Embryonic facial prominence (tissue), 1 donor: ENCODE measurements at regions not wholly inside any gene's neighbourhood (a gene's known extent, or its start where the extent isn't known, plus 50 kb on each side); places are given as distances from the start of the nearest gene placed in this dataset.

Experiments
- DNase-seq: peaks from one replicate; pipeline ENCODE4 v3.0.0-alpha.2; 2016; ENCODE audit errors: extremely low spot score

- DNase-seq: no peak
These were observed 101.3 kb upstream of the CACNA2D3 start for GRCh38 chr3:54021071-54021470.

DNA sequence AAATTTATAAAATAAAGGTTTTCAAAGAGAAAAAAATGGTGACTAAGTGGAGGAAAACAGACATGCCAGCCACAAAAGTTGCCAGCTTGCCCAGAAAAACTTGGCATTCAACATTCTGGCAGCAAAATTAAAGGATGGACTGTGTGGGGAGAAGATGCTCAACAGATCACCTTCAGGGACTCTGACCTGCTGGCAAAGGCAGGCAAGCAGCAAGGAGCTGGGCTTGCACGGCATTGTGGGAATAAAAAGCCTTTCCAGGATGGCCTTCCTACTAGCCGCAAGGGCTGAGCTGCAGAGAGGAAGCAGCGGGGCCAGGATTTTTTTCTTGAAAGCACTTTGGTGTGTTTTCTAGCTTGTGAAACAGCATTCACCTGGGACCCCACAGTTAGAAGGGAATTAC is 101.9 kb upstream of the CACNA2D3 start:
- no peak for DNase-seq

DNA sequence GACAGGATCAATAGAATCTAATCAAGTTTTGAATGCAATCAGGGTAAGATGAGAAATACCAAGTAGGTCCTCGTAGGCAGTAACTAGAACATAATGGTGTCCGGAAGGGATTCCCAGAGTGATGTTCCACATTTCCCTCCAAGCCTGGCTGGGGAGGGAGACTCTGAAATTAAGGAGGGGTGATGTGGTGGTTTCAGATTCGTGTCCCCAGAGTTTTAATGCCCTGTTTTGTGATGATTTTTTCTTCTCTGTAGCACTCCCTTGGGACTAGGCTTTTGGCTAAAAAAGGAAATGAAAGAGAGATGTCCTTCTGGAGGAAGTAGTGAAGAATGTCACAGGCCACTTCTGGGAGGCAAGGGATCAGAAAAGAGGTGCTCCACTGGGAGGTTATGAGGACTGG is 108.3 kb upstream of the CACNA2D3 start:
- DNase-seq: no peak

- DNase-seq: no peak
These were observed 113.6 kb upstream of the CACNA2D3 start for GRCh38 chr3:54008744-54009143.

DNA sequence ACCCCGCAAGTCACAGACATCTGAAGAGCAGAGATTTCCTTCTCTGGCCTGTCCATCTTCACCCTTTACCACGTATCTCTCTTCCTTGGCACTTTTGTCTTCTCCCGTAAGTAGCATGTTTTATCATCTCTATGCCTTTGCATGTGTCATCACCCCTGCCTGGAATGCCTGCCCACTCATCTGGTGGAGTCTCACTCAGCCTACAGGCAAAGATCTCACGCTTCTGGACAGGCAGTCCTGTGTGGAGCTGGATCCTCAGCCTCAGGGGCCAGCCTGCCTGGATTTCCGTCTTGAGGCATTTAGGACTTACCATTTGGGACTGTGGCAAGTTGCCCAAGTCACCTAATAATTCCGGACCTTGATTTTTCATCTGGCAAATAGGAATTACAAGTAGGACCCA is 114.3 kb upstream of the CACNA2D3 start:
- no peak for DNase-seq

- no peak for DNase-seq
These were observed 112.7 kb upstream of the SELENOK start for GRCh38 chr3:54004335-54004734.

GRCh38 chr3:54003136-54003535 is 111.5 kb upstream of the SELENOK start:
- DNase-seq: no peak

GRCh38 chr3:53999725-54000124 is 108.1 kb upstream of the SELENOK start:
- DNase-seq: no peak

DNA sequence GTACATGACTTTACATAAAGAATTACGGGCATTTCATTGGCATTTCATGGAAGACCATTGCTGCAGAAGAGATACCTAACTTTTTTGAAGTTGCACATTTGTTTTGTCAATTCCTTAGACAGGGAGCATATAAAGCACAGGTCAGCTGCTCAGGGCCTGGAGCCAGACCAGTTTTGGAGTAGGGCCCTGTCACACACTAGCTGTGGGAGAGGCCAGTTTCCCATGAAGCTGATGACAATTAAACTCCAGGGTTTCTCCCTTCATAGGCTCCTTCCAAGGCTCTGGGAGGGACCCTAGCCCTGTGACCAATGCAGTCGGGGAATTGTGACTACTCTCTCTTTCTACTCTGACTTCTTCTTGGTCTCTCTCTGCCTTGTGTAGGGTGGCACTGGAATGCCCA is 107.3 kb upstream of the SELENOK start:
- no peak for DNase-seq

GRCh38 chr3:53997476-53997875 is 105.8 kb upstream of the SELENOK start:
- no peak for DNase-seq

- no peak for DNase-seq
These were observed 104.6 kb upstream of the SELENOK start for GRCh38 chr3:53996141-53996874.

DNA sequence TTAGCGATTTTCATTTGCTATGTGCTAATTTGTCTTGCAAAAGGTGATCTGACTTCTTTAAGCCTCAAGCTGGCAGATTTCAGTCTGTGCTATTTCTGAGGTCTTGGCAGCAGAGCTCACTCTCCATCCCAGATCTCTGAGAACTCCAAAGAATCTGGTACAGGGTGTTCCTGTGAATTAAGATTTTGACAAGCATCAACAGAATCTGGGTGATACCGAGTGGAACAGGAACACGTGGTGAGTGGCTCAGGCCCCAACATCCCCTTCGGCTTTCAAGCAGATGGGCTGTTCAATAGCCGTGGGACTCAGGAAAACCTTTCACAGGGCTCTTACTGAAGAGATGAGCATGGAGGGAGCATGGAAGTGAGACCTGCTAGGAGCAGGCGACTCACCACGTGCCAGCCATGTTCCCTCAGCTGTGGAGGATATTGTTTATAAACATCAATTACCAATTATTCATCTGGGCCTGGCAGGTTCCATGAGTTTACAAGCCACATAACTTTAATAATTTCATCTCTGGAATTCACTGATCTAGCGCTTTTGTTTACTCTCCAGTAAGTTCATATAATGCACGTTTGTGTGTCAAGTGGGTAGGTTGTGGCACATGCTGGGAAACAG is 103.4 kb upstream of the SELENOK start:
- no peak for DNase-seq

- DNase-seq: no peak
These were observed 99.6 kb upstream of the SELENOK start for GRCh38 chr3:53991240-53991639.

GRCh38 chr3:53989946-53990345 is 98.3 kb upstream of the SELENOK start:
- DNase-seq: no peak

GRCh38 chr3:53989451-53989850 is 97.8 kb upstream of the SELENOK start:
- no peak for DNase-seq

DNA sequence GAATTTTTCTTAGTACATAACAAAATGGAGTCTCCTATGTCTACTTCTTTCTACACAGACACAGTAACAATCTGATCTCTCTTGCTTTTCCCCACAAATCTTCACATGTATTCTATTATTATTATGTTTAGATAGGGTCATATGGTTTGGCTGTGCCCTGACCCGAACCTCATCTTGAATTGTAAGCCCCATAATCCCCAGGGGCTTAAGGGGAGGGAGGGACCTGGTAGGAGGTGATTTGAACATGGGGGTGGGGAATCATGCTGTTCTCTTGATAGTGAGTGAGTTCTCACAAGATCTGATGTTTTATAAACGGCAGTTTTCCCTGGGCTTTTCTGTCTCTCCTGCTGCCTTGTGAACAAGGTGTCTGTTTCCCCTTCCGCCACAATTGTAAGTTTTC is 86.7 kb upstream of the SELENOK start:
- no peak for DNase-seq

DNA sequence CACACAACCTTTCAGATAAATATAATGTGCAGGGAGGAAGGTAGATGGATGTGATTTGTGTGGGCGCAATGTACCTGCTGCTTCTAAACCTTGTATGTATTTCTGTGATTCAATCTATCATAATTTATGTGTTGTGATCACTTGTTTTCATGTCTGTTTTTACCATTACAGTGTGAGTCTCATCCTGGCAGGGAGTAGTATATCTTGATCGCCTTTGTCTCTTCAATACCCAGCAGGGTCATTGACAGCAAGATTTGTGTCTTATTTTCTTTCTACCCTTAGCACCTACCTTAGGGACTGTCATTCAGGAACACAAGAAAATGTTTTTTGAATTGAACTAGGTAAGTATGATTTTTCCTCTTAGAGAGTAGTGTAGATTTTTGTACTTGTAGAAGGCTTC is 83.7 kb upstream of the SELENOK start:
- DNase-seq: no peak

- no peak for DNase-seq
These were observed 82.7 kb upstream of the SELENOK start for GRCh38 chr3:53974324-53974723.

GRCh38 chr3:53973905-53974304 is 82.2 kb upstream of the SELENOK start:
- DNase-seq: no peak

DNA sequence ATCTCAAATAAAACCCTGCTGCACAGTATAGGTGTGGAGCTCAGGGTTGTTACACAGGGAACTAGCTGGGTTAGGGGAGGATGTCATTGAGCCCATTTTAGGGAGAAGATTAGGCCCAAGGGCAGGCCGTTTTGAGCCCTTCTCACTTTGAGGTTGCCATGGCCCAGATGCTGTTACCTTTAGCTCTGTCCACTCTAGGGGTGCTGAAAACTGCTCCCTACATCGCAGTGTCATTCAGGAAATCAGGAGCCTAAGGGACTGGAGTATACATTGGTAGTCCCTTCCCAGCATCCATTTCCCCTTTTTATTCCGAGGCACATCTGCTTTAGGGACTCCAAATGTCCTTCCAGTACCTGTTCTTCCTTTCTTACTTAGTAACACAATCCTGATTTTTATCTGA is 79.0 kb upstream of the SELENOK start:
- DNase-seq: no peak

DNA sequence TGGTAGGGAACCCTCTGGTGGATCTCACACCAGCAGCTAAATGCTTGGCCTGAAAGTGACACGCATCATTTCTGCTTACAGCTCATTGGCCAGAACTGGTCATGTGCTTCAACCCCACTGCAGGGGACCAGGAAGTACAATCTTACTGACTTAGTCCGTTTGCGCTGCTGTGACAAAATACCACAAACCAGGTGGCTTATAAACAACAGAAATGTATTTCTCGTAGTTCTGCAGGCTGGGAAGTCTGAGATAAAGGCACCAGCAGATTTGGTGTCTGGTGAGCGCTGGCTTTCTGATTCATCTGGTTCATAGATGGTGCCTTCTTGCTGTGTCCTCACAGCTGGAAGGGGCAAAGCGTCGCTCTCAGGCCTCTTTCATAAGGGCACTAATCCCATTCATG is 77.4 kb upstream of the SELENOK start:
- DNase-seq: no peak

DNA sequence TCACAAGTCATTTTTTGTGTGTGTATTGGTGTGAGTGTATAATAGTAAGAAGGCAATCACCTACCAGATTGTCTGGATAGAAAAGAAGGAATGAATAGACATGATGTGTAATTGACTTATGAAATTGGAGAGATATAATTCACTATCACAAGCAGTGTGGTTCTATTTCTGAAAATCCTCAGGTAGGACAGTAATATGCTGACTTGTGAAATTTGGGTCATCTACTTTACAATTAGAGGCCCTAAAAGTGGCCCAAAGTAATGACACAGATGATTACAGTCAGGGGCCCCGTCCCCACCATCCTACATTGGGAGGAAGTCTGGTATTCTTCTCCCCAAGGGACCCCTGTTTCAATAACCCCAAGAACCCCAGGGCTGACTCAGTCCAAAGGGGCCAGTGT is 73.6 kb upstream of the SELENOK start:
- DNase-seq: no peak

DNA sequence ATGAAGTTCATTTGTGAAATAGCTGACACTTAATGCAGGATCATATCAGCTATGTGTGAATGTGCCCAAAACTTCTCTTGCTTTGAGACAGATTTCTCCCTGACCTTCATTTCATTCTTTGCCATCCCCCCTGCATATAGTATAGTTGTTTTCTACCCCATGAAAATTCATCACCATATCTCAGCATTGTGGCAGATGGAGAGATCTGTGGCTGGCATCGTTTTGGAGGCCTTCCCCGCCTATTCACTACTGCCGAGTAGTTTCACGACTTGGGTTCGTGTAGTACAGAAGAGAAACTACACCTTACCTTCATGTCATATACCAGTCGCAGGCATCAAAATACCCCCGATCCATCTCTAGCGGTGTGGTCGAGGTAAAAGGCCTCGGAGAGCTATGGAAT is 66.2 kb upstream of the SELENOK start:
- DNase-seq: no peak

DNA sequence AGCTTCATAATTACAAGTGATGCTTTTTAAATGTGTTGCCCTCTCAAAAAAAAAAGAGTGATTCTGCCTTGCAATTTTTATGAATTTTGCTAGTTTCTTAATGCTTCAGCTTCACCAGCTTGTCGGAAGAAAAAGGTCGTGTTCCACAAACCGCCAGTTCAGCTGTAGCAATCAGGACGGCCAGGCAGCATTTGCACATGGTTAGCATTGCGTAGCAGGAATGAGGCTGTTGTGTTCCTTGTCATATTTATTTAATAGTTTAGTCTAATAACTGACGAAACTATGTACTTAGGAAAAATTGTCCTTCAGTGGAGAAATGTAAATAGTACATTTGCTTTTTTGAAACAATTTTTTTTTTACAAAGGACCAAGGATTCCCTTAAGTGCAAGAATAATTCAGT is 64.9 kb upstream of the SELENOK start:
- no peak for DNase-seq
